NCI-H1048 (cell line): ENCODE measurements at regions not wholly inside any gene's neighbourhood (a gene's known extent, or its start where the extent isn't known, plus 50 kb on each side); places are given as distances from the start of the nearest gene placed in this dataset.

ENCODE experiments used
- DNase-seq: peaks from one replicate; lab custom pipeline; 2025; lab: John Stamatoyannopoulos, UW

DNA sequence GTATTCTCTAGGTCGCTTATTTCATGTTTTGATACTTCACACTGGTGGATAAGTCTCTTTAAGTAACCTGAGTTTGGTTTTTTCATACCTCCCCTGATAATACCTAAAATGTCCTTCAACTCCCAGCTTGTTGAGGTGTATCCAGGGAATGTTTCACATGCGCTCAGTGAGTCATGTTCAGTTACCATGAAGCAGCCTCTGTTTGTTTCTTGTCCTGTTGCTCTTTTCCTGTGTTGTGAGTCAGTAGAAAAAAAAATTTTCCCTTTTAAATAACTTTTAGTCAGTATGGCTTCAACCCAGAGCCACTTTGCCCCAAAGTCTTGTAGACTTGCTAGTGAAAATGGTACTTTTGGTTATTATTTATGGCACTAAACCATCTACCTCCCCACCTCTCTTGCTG is 278.4 kb upstream of the ZPLD1 start:
- no peak for DNase-seq

DNA sequence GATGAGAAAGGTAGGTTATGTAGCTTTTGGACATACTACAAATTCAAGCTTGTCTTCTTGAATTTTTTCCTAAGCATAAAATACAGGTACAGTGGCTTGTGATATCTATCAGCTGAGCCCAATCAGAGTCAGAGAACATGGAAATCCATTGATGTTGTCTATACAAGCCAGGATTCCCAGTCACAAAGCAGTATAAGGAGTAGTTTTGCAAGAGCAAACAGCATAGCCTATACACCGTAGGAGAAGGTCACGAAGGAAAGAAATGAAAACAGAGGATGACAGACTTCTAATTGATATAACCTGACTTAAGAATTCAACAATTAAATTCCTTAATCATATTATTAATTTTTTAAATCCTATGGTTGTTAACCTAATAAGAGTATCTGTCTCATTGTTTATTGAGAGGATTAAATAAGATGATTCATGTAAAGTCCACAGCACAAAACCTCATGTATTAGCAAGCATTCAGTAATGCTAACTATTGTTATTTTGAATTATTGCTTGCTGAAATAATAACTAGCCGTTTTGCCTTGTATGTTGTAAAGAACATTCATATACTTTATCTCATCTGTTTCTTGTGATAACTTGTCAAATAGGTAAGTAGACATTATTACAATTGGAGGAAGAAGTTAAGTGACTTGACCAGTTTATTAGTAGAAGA is 276.6 kb upstream of the ZPLD1 start:
- DNase-seq: no peak

GRCh38 chr3:102159810-102160451 is 274.9 kb upstream of the ZPLD1 start:
- DNase-seq: no peak

DNA sequence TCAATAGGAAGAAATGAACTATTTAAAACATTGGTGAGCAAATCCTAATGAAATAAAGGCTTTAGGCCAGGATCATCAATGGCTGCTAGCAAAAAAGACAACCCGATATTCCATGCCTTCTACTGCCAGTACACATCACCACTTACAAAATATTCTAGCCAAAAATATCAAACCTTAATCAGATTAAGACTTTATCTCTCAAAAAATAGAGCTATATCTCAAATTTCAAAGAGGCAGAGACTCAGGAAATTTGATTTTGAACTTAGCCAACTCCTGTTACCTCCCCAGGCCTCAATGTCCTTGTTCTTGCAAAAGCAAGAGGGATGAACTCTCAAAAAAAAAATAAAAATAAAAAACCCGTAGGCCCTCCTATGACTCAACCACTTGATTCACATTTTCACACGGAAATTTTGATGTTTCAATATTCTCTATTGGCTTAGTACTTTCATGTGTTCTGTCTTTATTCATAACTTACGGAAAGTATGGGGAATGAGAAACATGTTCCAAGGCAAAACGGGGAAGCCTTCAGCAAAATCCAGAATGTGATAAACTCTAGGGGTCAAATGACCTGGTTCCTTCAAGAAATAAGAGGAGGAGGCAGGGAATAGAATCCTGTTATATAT is 273.3 kb upstream of the ZPLD1 start:
- no peak for DNase-seq

GRCh38 chr3:102162251-102162650 is 272.6 kb upstream of the ZPLD1 start:
- DNase-seq: no peak

GRCh38 chr3:102163039-102163817 is 271.6 kb upstream of the ZPLD1 start:
- no peak for DNase-seq

GRCh38 chr3:102163818-102164154 is 271.0 kb upstream of the ZPLD1 start:
- DNase-seq: no peak

- DNase-seq: no peak
Observed at GRCh38 chr3:102165367-102165766, 269.4 kb upstream of the ZPLD1 start.

- DNase-seq: no peak
Observed at GRCh38 chr3:102169915-102170479, 264.8 kb upstream of the ZPLD1 start.

DNA sequence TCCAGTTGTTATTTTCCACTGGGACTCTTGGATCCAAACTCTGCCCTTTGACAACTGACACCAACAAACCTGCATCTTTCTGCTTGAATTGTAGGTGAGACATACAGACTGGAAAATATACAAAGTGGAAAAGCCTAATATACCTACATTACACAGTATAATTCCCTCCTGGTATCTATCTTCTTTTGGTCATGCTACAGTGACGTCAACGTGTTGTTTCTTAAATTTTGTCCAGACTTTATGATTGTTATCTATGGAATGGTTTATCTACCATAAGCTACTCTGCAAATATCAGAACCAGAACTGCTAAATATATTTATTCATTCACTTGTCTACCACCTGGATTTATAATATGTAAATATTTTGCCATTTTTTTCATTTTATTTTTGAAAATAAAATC is 264.3 kb upstream of the ZPLD1 start:
- no peak for DNase-seq

GRCh38 chr3:102174312-102174712 is 260.5 kb upstream of the ZPLD1 start:
- no peak for DNase-seq

GRCh38 chr3:102174832-102175374 is 259.9 kb upstream of the ZPLD1 start:
- DNase-seq: peak; percentile 85

DNA sequence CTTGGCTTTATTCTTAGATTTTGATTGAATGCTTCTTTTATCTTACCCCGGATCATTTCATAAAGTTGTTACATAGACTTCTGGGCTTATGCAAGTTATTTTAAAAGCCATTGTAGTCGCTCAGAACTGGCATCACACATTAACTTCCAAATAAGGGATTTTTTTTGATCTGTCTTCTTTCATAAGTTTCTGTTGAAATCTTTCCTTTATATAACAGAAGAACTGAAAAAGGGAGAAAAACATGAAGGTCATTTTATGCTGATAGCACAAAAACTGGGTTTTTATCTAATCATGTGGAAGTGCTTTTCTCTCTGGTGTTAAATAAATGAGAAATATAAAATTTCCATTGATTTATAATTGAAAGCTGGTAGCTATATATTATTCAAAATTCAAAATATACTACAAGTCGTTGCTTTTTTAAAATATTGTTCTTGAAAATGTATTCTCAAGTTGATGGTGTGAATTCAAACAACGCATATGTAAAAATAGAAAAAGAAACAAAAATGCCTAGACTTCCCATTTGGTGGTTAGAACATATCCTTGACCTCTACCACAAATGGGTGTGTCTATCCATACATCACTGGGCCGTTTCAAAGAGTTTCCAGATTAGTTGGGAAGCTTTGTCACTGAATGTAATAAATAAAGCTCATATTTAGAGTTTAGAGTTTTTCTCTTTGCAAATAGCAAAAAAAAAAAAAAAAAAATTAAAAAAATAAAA is 258.3 kb upstream of the ZPLD1 start:
- DNase-seq: no peak

DNA sequence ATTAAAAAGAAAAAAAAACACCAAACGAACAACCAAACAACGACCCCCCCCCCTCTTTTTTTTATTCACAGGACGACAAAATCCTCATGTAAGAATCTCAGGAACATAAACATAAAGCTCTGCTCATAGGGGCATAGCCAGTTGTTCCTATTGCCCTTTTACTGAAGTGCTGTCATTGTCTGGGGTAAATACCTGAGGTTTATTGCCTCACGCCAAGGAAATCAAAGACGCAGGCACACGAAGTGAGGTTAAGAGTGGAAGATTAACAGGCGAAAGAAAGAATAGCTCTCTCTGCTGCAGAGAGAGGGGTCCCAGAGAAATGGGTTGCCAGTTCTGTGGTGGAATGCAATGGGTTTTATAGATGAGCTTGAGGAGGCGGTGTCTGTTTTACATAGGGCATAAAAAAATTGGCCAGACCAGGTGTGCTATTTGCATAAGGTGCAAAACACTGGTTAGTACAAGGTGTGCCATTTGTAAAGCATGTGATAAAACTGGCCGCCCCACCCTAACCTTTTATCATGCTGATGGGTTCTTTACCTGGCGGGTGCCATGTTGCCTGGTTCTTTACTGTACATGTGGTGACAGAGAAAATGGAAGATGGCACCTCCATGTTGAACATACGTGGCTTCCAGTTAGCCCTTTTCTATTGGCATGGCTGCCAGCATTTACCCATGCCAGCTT is 257.6 kb upstream of the ZPLD1 start:
- no peak for DNase-seq

- DNase-seq: no peak
Observed at GRCh38 chr3:102178817-102179216, 256.0 kb upstream of the ZPLD1 start.

DNA sequence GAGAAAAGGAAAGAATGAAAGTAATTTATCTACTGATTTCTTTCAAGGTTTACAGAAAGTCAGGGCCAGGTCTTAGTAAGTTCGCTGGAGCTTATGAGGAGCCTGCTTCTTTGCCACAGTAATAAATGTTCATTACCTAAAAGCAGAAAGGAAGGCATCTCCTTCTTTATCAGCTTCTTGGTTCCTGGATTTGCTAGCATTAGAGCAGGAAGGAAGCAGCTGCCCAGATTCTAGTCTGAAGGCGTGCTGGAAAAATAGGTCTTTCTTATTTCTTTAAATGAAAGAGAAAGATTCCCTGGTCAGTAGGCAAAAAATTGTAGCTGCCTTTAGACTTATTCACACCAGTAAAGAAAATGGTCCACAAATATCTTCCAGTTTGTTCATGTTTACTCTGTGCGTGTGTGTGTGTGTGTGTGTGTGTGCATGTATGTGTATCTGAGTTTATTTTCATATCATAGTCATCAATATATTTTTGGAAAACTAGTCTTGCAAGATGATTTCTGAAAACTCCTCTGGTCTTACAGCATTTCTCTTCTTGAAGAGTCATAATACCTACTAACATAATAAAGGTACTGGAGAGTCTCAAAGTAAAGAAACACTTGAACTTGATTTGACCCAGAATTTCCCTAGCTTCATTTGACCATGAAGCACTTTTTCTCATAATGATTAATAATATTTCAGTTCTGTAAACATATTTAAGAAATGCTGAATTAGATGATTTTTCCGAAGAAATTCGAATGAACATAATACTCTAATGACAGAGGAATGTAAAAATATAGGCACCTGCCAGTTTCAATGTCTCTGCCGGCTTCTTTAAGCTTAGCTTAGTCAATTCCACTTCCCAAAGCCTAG is 255.3 kb upstream of the ZPLD1 start:
- no peak for DNase-seq

GRCh38 chr3:102180280-102180931 is 254.4 kb upstream of the ZPLD1 start:
- DNase-seq: no peak

GRCh38 chr3:102181175-102181920 is 253.5 kb upstream of the ZPLD1 start:
- no peak for DNase-seq

- DNase-seq: no peak
Observed at GRCh38 chr3:102182162-102182561, 252.7 kb upstream of the ZPLD1 start.
